HS-27A (cell line): ENCODE measurements at regions not wholly inside any gene's neighbourhood (a gene's known extent, or its start where the extent isn't known, plus 50 kb on each side); places are given as distances from the start of the nearest gene placed in this dataset.
"Not testable (repeated sequence)": the region's sequence is repeated elsewhere in the genome, so short reads cannot be mapped to it uniquely, and the experiment has no call there.

Experiments used
- DNase-seq: peaks from one replicate; pipeline ENCODE4 v3.0.0-alpha.2; 2012; ENCODE audit warnings: low read depth, missing footprints

DNA sequence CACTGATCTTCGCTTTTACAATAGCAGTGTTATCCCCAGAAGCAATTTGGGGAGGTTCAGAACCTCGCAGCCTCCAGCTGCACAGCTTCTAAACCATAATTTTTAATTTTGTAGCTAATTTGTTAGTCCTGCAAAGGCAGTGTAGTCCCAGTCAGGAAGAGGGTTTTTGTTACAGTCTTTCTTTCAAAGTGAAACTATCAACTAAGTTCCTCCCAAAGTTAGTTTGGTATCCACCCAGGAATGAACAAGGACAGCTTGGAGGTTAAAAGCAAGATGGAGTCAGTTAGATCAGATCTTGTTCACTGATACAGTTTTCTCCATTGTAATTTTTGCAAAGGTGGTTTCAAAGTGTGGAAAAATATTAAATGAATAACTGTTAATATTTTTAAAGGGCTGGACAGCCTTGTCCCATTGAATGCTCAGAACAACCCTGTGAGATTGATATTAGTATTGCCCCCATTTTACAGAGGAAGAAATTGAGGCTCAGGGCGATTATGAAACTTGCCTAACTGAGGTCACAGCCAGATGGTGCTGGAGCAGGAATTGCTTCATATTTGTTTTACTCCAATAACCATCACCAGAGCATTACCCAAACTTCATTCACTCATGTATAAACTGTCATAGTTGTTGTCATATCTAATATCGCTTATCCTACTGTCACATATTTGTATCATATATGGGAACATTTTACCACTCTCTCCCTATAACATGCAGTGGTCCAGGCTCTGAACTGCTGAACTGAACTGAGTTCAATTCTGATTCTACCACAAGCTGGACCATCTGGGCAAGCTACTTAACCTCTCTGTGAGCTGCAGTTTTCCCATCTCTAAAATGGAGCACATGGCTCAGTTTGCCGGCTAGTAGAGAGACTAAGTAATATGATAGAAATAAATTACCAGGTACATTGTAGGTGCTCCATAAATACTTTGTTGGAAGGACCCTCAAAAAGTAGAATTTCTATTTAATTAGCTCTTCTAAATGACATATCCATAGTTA lies 213.8 kb downstream of the BCAS1 start:
- DNase-seq = no peak

DNA sequence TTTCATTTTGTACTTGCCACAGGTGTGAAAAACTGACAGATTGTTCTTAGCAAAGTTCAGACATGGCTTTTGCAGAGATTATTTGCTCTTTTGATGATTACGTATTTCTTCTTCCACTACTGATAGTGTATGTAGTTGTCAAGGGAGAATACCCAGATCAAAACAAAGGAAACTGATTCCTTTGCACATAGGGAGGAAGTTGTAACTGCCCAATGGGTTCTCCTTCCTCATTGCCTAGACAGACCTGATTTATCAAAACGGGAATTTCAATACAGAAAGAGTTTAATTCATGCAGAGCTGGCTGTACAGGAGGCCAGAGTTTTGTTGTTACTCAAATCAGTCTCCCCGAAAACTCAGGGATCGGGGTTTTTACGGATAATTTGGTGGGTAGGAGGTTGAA lies 214.7 kb downstream of the BCAS1 start:
- no peak for DNase-seq

DNA sequence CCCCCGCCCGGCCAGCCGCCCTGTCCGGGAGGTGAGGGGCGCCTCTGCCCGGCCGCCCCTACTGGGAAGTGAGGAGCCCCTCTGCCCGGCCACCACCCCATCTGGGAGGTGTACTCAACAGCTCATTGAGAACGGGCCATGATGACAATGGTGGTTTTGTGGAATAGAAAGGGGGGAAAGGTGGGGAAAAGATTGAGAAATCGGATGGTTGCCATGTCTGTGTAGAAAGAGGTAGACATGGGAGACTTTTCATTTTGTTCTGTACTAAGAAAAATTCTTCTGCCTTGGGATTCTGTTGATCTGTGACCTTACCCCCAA lies 215.8 kb downstream of the BCAS1 start:
- DNase-seq = not testable (repeated sequence)

DNA sequence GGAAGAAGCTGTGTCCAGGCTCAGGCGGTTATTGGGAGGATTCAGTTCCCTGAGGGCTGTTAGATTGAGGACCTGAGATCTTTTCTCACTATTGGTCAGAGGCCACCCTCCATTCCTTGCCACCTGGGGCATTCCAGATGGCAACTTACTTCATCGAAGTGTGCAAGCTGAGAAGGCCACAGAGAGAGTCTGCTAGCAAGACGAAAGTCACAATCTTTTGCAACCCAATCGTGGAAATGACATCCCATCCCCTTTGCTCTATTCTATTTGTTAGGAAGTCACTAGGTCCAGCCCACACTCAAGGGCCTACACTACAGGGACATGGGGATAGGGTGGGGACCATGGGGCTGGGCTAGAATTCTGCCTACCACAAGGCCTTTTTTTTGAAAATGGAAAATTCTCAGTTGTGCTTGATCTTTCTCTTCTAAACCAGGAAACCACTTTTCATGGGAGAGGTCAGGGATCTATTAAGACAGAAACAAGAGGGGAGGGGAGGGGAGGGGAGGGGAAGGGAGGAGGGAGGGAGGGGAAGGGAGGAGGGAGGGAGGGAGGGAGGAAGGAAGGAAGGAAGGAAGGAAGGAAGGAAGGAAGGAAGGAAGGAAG lies 217.2 kb downstream of the BCAS1 start:
- no peak for DNase-seq

DNA sequence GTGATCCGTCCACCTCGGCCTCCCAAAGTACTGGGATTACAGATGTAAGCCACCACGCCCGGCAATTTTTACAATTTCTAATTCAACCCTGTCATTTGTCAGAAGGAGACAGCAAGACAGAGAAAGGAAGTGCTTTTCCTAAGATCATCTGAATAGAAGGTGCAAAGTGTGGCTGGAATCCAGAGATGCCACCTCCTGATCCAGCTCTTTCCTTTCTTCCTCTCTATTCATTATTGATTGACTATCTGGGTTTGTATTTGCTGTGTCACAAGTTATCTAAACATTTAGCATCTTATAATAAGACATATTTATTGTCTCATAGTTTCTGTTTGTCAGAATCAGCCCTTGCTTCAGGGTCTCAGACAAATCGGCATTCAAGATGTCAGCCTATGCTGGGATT lies 217.7 kb downstream of the BCAS1 start:
- no peak for DNase-seq

DNA sequence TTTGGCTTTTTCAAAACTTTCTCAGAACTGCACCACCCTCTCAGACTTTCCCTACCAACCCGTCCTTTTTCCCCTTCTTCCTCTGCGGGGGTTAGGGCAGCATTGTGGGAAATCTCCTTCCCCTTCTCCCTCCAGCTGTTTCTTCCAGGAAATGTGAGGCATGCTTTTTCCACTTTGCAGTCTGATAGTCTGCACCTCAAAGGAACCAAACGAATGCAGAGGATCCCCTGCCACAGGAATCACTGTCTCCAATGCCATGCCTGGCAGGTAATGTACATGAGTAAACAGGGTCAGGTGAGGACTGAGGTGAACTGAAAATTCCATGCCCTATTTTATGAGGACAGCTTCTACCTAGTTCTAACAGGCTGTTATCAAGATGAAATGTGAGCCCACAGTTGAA lies 218.4 kb downstream of the BCAS1 start:
- no peak for DNase-seq

DNA sequence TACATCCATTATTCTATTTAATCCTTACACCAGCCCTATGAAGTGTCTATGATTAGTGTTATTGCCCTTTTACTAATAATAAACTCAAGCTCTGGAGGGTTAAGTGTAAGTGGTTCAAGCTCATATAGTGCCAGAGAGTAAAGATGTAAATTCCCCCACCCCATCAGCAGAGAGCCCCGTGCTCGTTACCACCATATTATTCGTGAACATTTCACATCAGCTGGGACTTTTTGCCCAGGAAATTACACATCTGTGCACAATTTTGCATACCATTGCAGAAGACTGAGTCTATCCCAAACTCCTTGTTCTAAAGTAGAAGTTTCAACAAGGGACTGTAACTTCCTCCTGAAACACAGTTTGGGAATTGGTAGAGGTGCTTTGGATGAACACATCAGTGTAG lies 220.1 kb downstream of the BCAS1 start:
- no peak for DNase-seq

DNA sequence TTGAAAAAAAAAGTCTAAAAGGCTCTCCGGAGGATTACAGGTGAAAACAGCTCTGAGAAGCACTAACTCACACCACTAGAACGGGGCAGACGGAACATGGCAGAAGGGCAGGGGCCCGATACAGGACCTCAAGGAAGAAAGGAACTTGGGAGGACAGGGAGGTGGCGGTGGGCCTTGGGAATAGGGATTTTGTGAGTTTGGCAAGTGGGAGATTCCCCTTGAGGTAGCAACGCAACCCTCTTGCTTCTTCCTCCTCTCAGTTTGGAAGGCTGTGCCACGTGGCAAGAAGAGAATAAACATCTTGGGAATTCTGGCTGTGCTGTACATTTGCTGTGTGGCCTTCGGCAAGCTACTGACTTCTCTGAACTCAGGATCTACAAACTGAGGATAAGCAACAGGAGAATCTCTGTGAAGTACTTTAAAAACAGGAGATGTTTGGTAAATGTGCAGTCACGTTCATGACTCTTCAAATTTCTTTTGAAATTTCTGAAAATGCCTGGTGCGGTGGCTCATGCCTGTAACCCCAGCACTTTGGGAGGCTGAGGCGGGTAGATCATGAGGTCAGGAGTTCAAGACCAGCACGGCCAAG lies 220.8 kb downstream of the BCAS1 start:
- no peak for DNase-seq

DNA sequence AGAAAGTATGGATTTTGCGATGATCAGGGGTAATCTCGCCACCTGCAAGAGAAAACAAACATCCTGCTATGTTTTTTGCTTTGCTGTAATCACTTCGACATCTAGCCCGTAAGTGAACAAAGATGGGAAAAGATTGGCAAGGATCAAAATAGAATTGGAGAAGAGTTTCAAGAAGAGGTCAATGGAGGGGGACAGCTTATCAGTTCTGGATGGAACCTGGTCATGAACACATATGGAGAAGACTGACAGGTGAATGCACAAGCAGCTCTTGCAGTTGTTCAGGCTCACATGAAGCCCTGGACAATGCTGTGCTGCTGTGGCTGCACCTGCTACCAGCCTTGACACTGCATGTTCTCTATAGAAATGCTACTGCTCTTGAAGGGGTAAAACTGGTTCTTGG lies 222.1 kb downstream of the BCAS1 start:
- no peak for DNase-seq

DNA sequence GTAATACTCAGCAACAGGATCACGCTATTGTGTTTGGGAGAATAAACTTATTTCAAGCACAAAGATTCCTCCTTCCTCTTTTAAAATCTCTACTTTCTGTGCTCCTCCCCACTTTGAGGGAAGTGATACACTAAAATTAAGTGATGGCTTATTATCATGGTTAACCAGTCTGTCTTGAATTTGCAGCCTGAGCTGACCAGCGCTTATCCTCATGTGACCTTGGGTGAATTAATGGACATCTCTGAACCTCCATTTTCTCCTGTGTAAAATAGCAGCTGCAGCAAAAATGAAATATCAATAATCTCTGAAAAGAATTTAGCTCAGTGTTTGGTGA lies 222.6 kb downstream of the BCAS1 start:
- no peak for DNase-seq

DNA sequence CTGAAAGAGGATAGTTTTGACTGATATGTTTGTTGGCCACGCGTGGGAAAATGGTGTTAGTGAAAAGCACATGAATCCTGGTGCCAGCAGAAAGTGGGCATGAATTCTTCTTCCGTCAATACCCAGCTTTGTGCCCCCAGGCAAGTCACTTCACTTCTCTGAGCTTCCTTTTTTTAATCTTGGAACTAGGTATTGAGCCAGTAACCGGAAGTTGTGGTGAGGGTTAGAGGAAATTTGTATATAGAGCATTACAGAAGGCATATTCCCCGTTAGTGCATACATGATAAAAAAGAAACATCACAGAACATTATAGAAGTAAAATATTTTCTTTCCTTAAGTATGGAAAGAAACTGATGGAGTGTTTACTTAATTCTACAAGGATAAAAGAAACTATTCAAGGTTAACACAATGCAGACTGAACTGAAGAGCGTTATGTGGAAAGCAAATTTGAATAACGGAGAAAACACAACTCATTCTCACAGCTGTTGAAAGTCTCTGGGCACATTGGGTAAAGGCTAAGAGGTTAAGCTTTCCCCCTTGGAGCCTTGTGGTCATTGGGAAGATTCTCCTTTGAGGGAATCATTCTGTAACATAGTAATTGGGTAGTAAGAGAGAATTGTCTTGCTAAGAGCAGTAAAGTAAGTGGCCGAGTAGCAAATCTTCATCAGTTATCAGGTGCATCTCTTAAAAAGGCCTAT lies 223.1 kb downstream of the BCAS1 start:
- no peak for DNase-seq

DNA sequence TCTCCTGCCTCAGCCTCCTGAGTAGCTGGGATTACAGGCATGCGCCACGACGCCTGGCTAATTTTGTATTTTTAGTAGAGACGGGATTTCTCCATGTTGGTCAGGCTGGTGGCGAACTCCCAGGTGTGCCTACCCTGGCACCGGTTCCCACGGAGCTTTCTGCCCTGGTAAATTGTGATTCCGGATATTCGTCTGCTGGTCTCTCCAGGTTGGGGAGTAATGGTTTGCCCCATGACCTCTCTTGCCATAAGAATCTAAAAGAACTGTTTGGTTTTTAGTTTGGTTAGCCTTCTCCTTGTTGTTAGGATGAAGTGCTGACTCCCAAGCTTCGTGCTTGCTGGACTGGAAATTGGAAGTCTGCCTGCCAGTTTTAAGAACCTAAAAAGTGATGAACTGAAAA lies 223.8 kb downstream of the BCAS1 start:
- DNase-seq = no peak

DNA sequence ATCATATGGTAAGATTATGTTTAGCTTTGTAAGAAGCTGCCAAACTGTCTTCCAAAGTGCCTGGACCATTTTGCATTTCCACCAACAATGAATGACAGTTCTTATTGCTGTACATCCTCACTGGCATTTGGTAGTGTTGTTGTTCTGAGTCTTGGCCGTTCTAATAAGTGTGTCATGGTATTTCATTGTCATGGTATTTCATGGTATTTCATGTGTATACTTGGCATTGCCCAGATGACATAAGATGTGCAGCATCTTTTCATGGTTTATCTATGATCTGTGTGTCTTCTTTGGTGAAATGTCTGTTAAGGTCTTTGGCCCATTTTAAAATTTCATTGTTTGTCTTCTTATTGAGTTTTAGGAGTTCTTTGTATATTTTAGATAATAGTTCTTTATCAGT lies 224.4 kb downstream of the BCAS1 start:
- DNase-seq = no peak

DNA sequence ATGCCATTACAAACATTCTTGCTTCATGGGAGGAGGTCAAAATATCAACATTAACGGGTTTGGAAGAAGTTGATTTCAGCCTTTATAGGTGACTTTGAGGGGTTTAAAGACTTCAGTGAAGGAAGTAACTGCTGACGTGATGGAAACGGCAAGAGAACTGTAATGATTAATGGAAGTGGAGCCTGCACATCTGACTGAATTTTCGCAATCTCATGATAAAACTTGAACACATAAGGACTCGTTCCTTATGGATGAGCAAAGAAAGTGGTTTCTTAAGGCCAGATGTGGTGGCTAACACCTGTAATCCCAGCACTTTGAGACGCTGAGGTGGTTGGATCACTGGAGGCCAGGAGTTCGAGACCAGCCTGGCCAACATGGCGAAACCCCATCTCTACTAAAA lies 226.1 kb downstream of the BCAS1 start:
- no peak for DNase-seq

DNA sequence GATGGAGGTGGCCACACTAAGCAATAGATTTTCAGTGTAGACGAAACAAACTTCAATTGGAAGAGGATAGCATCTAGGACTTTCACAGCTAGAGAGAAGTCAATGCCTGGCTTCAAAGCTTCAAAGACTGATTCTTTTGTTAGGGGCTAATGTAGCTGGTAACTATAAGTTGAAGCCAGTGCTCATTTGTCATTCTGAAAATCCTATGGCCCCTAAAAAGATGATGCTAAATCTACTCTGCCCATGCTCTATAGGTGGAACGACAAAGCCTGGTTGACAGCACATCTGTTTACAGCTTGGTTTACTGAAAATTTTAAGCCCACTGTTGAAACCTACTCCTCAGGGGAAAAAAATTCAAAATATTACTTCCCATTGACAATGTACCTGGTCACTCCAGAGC lies 226.7 kb downstream of the BCAS1 start:
- no peak for DNase-seq

DNA sequence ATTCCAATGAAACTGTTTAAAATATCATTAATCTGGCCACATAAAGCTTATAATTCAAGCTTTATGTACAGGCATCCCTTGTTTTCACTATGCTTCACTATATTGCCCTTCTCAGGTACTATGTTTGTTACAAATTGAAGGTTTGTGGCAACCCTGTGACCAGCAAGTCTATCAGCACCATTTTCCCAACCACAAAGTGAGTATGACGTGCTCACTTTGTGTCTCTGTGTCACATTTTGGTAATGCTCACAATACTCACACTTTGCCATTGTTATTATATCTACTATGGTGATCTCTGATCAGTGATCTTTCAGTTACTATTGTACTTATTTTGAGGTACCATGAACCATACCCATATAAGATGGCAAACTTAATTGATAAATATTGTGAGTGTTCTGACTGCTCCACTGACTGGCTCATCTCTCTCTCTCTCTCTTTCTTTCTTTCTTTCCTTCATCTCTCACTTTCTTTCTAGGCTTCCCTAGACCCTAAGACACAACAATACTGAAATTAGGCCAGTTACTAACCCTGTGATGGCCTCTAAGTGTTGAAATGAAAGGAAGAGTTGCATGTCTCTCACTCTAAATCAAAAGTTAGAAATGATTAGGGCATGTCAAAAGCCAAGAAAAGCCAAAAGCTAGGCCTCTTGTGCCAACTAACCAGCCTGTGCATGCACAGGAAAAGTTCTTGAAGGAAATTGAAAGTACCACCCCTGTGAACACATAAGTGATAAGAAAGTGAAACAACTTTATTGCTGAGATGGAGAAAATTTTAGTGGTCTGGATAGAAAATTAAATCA lies 227.9 kb downstream of the BCAS1 start:
- DNase-seq = no peak

DNA sequence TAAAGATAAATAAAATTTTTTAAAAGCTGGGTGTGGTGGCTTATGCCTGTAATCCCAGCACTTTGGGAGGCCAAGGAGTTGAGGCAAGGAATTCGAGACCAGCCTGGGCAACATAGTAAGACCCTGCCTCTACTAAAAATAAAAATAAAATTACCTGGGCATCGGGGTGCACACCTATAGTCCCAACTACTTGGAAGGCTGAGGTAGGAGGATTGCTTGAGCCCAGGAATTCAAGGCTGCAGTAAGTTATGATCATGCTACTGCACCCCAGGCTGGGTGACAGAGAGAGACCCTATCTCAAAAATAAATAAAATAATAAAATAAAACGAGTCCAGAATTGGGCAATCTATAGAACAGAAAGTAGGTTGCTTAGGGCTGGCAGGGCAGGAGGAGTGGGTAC lies 228.7 kb downstream of the BCAS1 start:
- DNase-seq = no peak

DNA sequence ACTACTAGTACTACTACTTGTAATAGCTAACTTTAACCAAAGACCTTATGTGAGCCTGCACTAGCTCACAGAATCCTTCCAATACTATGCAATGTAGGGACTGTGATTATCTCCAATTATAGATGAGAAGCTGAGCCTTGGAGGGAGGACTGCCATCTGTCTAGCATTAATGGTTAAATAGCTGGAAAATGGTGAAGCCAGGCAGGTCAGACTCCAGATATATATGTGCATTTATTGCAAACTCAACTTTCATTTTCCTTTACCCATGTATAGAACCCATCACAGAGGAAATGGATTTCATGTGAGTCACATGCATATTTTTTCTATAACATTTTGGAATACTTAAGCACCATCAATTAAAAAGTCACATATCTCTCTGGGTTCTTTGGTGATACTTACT lies 229.9 kb downstream of the BCAS1 start:
- DNase-seq = no peak

DNA sequence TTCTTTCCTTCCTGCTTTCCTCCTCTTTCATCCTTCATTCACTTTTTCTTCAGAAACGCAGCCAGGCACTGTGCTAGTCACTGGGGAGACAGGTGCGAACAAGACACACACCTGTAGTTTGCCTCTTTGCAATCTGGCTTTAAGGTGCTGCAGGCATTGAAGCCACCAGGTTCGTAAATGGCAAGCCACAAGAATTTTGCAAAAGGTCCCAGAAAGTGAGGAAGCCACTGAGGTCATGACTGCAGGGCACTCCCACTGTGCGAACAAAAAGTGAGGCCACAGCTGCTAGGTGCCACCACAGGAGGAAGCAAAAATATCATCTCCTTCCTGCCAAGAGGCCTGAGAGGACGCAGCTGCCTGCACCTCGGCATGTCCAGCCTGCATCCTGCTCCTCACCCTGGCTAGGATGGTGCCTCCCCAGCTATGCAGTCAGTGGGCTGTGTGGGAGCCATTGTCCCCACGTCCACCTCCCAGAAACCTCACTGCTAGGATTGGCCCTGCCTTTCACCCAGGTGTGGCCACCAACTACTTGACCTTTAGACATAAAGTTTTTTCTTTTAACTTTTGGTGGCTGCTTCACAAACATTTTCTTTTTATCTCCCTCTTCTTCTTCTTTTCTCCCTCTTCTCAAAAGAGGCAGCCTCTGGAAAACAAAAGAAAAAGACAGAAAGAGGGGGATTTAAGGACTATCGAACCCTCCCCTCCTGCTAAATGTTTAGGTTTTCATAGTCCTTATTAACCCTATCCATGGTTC lies 230.8 kb downstream of the BCAS1 start:
- no peak for DNase-seq

DNA sequence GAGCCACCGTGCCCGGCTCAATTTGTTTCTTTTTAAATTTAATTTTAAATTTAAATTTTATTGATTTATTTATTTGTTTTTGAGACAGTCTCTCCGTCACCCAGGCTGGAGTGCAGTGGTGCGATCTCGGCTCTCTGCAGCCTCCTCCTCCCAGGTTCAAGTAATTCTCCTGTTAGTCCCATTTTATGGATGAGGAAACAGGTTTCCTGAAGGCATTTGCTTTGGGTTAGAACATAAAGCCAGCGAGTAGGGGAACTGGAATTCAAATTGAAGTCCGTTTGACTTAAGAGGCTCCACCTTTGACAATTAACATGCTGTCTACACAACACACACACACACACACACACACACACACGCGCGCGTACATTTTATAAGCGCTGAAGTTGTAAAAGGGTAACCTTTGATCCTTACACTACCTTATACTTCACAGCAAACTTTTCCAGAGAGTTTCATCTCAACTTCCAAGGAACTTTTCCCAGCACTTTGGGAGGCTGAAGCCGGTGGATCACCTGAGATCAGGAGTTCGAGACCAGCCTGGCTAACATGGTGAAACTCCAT lies 232.0 kb downstream of the BCAS1 start:
- no peak for DNase-seq
